Heart left ventricle (tissue), 16 donors: ENCODE measurements at regions not wholly inside any gene's neighbourhood (a gene's known extent, or its start where the extent isn't known, plus 50 kb on each side); places are given as distances from the start of the nearest gene placed in this dataset.

Experiments
- ATAC-seq, 4 donors: fragments of 200-7000 bp; cut with Tn5 transposase; one replicate each; pipeline ENCODE4 v1.9.1; 2020 to 2022; ENCODE audit warnings: moderate library complexity in 4 of 4, mild to moderate bottlenecking in 3 of 4, moderate number of reproducible peaks in 1 of 4
- DNase-seq, 5 donors: peaks; one replicate each; pipeline ENCODE4 v3.0.0-alpha.2; 2020
- H3K27ac ChIP-seq, 12 donors: fragments of 200-600 bp; sonication (generic) in 4 of 12; one replicate each; pipeline versions ENCODE4 v1.5.0 to v1.8.0; 2016 to 2022; ENCODE audit warnings: mild to moderate bottlenecking in 2 of 12
- H3K27me3 ChIP-seq, 9 donors: fragments of 200-600 bp; sonication (generic) in 2 of 9; one replicate each; pipeline versions ENCODE4 v1.5.1 to v1.8.0; 2016 to 2022; ENCODE audit warnings: mild to moderate bottlenecking in 3 of 9
- H3K36me3 ChIP-seq, 9 donors: fragments of 200-600 bp; sonication (generic) in 2 of 9; one replicate each; pipeline versions ENCODE4 v1.5.0 to v1.8.0; 2018 to 2022; ENCODE audit warnings: mild to moderate bottlenecking in 2 of 9
- H3K4me1 ChIP-seq, 12 donors: fragments of 200-600 bp; sonication (generic) in 4 of 12; one replicate each; pipeline versions ENCODE4 v1.5.0 to v1.8.0; 2016 to 2022; ENCODE audit warnings: mild to moderate bottlenecking in 3 of 12
- H3K4me3 ChIP-seq, 12 donors: fragments of 200-600 bp; sonication (generic) in 4 of 12; one replicate each; pipeline versions ENCODE4 v1.5.0 to v1.8.0; 2017 to 2022; ENCODE audit warnings: mild to moderate bottlenecking in 9 of 12, moderate library complexity in 4 of 12
- H3K9me3 ChIP-seq, 12 donors: fragments of 200-600 bp; sonication (generic) in 4 of 12; one replicate each; pipeline versions ENCODE4 v1.5.0 to v1.8.0; 2016 to 2022; ENCODE audit warnings: mild to moderate bottlenecking in 1 of 12
- POLR2A ChIP-seq, 2 donors: fragments of 450-650 bp; IDR thresholded peaks; one replicate each; pipeline ENCODE4 v1.6.1; 2017; ENCODE audit warnings: antibody characterized with exemption in 2 of 2, mild to moderate bottlenecking in 2 of 2, moderate library complexity in 2 of 2
- WGBS, 4 donors: extraction: QIAGEN DNeasy Blood & Tissue Kit in 2 of 4; methylation state at CpG; one replicate each; pipeline versions ENCODE4 v1.1.5 to v1.1.7; 2013 to 2018; 5-methylcytosine and 5-hydroxymethylcytosine counted together
- intact Hi-C, 10 donors: fragments of 100-400 bp; cut with DNase I; formaldehyde crosslinking; loops; one replicate each; pipeline versions ENCODE4 v1.11.1 to v1.14.2; 2022
- TF ChIP-seq, protein P1 (sequence below), 12 donors: fragments of 200-600 bp; sonication (generic) in 4 of 12; IDR thresholded peaks; one replicate each; pipeline versions ENCODE4 v1.5.0 to v1.8.0; 2018 to 2022; ENCODE audit warnings: antibody characterized with exemption in 12 of 12, mild to moderate bottlenecking in 5 of 12
- donor health status: ischemic (EF 13 %, LVEDD 7.1; RV severe dilation, severe dysfunction).
- donor health status: healthy with polysubstance abuse.
- donor health status: DM: no; HTN: yes; CAD: no.
- donor health status: DM: no; HTN: no; CAD: no.
- donor health status: ischemic (EF 25% LVEDD 6.9; RV normal size, moderate dysfunction).
- donor health status: ischemic (EF 25% LVEDD 5.7; RV mildly dilated, moderate dysfunction).
- donor health status: healthy.
- donor health status: DM: yes; HTN: yes; CAD: no.
- donor health status: ischemic (EF 35%, LVEDD 5.7; RV mildly dilated, moderate dysfunction).
- donor health status: nonischemic (EF 11% LVEDD 7.7; RV severe dilation, severe dysfunction).
- donor health status: DM: yes; HTN: yes; CAD: no.
- donor health status: PGD.
- donor health status: ischemic (EF 29% LVEDD 5.4; RV normal size, mild dysfunction).
- donor health status: nonischemic (EF 23%, LVEDD 6.1; RV moderate dilation, normal function).

DNA sequence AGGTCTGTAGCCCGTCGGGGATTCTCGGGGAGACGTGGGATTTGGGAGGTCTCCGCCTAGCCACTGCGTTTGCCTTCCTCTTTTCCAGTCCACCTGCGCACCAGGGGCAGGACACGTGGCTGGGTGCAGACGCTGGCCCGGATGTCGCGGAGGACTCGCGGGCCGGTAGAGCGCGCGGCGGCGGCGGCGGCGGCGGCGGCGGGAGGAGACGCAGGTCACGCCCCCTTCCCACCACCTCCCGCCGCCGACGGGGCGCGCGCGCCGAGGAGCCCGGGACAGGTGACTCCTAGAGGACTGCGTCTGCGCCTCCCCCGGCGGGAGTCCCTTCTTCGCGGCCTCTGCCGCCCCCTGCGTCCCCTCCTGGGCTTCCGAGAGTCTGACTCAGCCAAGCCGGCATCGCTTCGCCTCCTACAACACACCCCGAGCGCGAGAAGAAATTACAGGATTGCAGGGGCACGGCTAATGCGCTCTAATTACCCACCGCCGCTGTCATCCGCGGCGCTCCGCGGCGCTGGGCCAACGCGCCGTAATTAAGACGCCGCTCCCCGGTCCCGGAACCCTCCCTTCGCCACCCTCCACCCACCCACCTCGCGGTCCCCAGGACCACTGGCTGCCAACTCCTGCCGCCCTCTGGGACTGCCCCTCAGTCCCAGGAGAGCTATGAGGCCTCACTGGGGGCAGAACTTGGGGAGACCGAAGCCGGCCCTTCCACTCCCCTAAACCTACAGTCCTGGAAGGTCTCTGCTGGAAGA, 124.5 kb downstream of the MRPL14 start:
- no peaks in the 10 kb centered on the region for H3K9me3 ChIP-seq
- DNase-seq (peak; percentile 46 to 76 (median 59)), ATAC-seq (peak in 3 of 4 donors; percentile 9 to 54 (median 50))
- 4 to 10% (median 6%) methylated on average over 56 to 76 of the region's 76 CpGs for WGBS, 4 donors
- peak overlapping the region; percentile 3 to 49 (median 38) for H3K4me3 ChIP-seq
- no peaks in the 10 kb centered on the region for H3K36me3 ChIP-seq
- TF ChIP-seq, protein P1, sequence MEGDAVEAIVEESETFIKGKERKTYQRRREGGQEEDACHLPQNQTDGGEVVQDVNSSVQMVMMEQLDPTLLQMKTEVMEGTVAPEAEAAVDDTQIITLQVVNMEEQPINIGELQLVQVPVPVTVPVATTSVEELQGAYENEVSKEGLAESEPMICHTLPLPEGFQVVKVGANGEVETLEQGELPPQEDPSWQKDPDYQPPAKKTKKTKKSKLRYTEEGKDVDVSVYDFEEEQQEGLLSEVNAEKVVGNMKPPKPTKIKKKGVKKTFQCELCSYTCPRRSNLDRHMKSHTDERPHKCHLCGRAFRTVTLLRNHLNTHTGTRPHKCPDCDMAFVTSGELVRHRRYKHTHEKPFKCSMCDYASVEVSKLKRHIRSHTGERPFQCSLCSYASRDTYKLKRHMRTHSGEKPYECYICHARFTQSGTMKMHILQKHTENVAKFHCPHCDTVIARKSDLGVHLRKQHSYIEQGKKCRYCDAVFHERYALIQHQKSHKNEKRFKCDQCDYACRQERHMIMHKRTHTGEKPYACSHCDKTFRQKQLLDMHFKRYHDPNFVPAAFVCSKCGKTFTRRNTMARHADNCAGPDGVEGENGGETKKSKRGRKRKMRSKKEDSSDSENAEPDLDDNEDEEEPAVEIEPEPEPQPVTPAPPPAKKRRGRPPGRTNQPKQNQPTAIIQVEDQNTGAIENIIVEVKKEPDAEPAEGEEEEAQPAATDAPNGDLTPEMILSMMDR (IDR thresholded peaks at IDR 0.05), result peak in 1 of 12 donors; percentile 31
- no peak for TF ChIP-seq POLR2A (IDR thresholded peaks at IDR 0.05)
- H3K4me1 ChIP-seq, result peaks cover 0 to 52% (median 17%) of the 10 kb centered on the region in 12 donors
- peak overlapping the region in 10 of 12 donors; percentile 47 to 97 (median 86) for H3K27ac ChIP-seq
- H3K27me3 ChIP-seq, result peaks cover 0 to 37% (median 17%) of the 10 kb centered on the region in 9 donors
- intact Hi-C loops, result loop anchor here in 7 of 10 donors (2.0 to 5.0 kb wide), 5 partner anchors 48 to 230 kb away; partner anchors contain the start of gene VEGFA (in 3 of the 7)

DNA sequence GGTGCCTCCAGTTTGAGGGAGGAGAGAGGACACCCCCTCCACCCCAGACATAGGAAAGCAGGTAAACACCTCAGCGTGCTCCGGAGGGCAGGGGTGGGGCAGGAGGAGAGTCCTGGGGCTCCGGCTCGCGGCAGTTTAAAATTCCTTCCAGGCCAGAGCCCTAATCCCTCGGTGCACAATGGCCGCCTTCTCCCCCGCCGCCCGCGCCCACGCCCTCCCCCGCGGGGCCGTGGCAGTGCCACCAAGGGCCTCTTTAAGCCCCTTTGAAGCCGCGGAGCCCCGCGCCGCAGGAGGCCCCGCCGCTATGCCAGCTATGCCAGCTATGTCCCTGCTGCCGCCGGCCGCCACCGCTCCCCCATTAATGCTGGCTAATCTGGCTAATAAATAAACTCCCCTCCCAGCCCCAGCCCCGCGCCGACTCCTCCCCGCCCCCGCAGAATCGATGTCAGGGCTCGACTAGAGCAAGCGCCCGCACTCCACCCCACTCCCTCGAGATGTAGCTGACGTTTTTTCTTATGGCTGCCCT, 125.1 kb downstream of the MRPL14 start:
- H3K9me3 ChIP-seq, result no peaks in the 10 kb centered on the region
- peaks cover 0 to 47% (median 17%) of the 10 kb centered on the region in 12 donors for H3K4me1 ChIP-seq
- H3K36me3 ChIP-seq, result no peaks in the 10 kb centered on the region
- DNase-seq (peak in 1 of 5 donors; percentile 57), ATAC-seq (no peak)
- intact Hi-C loops, result loop anchor here in 7 of 10 donors (2.0 to 5.0 kb wide), 5 partner anchors 47 to 230 kb away; partner anchors contain the start of gene VEGFA (in 3 of the 7)
- TF ChIP-seq, protein P1 (IDR thresholded peaks at IDR 0.05), result no peak
- TF ChIP-seq POLR2A (IDR thresholded peaks at IDR 0.05), result no peak
- H3K27ac ChIP-seq, result peak overlapping the region in 9 of 12 donors; percentile 58 to 97 (median 86)
- 4 to 10% (median 4%) methylated on average over 22 to 37 of the region's 37 CpGs for WGBS, 4 donors
- peak overlapping the region; percentile 3 to 49 (median 38) for H3K4me3 ChIP-seq
- peaks cover 0 to 37% (median 17%) of the 10 kb centered on the region in 9 donors for H3K27me3 ChIP-seq

DNA sequence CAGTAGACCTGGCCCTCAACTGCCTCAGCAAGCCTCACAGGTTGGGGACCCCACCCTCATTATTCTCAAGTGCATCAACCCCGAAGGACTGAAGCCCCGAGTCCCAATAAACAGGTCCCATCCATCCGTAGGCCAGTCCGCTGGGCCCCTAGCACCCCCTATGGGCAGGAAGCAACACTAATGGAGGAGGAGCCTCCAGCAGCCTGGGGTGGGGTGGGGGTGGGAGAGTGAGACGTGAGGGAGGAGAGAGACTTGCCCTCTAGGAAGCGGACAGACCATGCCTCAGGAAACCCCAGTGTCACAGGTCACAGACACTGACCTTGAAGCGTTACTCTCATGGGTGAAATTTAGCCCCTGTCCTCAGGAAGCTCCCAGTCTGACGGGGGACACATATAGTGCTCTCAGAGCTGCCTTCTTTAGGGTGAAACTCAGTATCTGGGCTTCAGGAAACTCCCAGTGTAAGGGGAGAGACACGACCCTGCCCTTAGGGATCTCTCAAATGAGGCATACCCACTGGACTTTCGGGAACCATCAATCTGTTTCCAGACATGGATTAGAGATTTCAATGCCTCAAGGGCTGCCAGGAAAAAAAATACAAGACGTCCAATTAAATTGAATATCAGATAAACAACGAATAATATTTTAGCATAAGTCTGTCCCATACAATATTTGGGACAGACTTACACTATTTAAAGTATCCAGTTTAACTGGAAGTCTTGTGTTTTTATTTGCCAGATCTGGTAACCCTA, 125.8 kb downstream of the MRPL14 start:
- Histone ChIP-seq H3K4me3 (peak overlapping the region in 6 of 12 donors; percentile 28 to 49 (median 46)), H3K9me3 (no peaks in the 10 kb centered on the region), H3K36me3 (no peaks in the 10 kb centered on the region), H3K27me3 (peaks cover 0 to 37% (median 17%) of the 10 kb centered on the region in 9 donors), H3K27ac (peak overlapping the region in 7 of 12 donors; percentile 76 to 97 (median 86)), H3K4me1 (peaks cover 0 to 43% (median 17%) of the 10 kb centered on the region in 12 donors)
- WGBS, 4 donors, result 41 to 54% (median 46%) methylated on average over 12 of the region's 12 CpGs
- ATAC-seq (peak in 1 of 4 donors; percentile 1), DNase-seq (peak in 2 of 5 donors; percentile 28 to 32)
- intact Hi-C loops, result loop anchor here in 7 of 10 donors (2.0 to 5.0 kb wide), 5 partner anchors 47 to 229 kb away; partner anchors contain the start of gene VEGFA (in 3 of the 7)
- TF ChIP-seq, protein P1 (IDR thresholded peaks at IDR 0.05), result peak in 8 of 12 donors; percentile 9 to 38 (median 28)
- no peak for TF ChIP-seq POLR2A (IDR thresholded peaks at IDR 0.05)
